Vagina (tissue), 2 donors: ENCODE measurements at regions not wholly inside any gene's neighbourhood (a gene's known extent, or its start where the extent isn't known, plus 50 kb on each side); places are given as distances from the start of the nearest gene placed in this dataset.
"Not testable (repeated sequence)": the region's sequence is repeated elsewhere in the genome, so short reads cannot be mapped to it uniquely, and the experiment has no call there.

ENCODE experiments used
- POLR2A ChIP-seq, 2 donors: fragments of 450-650 bp; IDR thresholded peaks; one replicate each; pipeline ENCODE4 v1.6.1; 2017; ENCODE audit warnings: antibody characterized with exemption in 2 of 2, mild to moderate bottlenecking in 2 of 2, moderate library complexity in 2 of 2
- TF ChIP-seq, protein P1 (sequence below), 3 experiments: fragments of 450-650 bp in 2 of 3; fragments of 200-600 bp in 1 of 3; sonication (generic) in 1 of 3; IDR thresholded peaks; one replicate each; pipeline ENCODE4 v1.5.1; 2017 to 2019; ENCODE audit warnings: antibody characterized with exemption in 3 of 3, mild to moderate bottlenecking in 2 of 3, moderate library complexity in 2 of 3

- TF ChIP-seq, protein P1, sequence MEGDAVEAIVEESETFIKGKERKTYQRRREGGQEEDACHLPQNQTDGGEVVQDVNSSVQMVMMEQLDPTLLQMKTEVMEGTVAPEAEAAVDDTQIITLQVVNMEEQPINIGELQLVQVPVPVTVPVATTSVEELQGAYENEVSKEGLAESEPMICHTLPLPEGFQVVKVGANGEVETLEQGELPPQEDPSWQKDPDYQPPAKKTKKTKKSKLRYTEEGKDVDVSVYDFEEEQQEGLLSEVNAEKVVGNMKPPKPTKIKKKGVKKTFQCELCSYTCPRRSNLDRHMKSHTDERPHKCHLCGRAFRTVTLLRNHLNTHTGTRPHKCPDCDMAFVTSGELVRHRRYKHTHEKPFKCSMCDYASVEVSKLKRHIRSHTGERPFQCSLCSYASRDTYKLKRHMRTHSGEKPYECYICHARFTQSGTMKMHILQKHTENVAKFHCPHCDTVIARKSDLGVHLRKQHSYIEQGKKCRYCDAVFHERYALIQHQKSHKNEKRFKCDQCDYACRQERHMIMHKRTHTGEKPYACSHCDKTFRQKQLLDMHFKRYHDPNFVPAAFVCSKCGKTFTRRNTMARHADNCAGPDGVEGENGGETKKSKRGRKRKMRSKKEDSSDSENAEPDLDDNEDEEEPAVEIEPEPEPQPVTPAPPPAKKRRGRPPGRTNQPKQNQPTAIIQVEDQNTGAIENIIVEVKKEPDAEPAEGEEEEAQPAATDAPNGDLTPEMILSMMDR (IDR thresholded peaks at IDR 0.05): not testable (repeated sequence)
- not testable (repeated sequence) for TF ChIP-seq POLR2A (IDR thresholded peaks at IDR 0.05)
These were observed 430.5 kb upstream of the DDX18 start for GRCh38 chr2:117383997-117384396.
